A549 (cell line): ENCODE measurements at regions not wholly inside any gene's neighbourhood (a gene's known extent, or its start where the extent isn't known, plus 50 kb on each side); places are given as distances from the start of the nearest gene placed in this dataset.

Experiments used
- ESRRA ChIP-seq: fragments of 150-350 bp; IDR thresholded peaks from 2 replicates; pipeline ENCODE4 v1.6.1; 2014; ENCODE audit warnings: mild to moderate bottlenecking, low read length, borderline replicate concordance
- TF ChIP-seq, protein P1 (sequence below): fragments of >200 bp; sonication (Bioruptor Twin); formaldehyde crosslinking; IDR thresholded peaks from 3 replicates; pipeline ENCODE4 v1.5.1; 2016

DNA sequence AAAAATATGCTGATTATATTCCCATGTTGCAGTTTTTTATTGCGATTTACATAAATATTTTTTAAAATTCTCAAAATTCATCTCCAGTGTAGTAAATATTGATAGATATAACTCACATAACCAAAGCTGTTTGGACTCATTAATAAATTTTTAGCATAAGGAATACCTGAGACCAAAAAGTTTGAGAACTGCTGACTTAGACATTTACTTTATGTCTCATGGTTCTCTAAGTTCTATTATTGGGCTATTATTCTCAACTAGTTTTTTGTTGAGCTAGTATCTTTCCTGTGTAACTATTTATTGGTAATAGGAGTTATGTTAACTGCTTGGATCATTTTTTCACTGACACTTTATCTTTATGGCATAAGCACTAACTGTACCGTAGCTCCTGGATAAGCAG, 1069.6 kb downstream of the ADGRL2 start:
- TF ChIP-seq, protein P1, sequence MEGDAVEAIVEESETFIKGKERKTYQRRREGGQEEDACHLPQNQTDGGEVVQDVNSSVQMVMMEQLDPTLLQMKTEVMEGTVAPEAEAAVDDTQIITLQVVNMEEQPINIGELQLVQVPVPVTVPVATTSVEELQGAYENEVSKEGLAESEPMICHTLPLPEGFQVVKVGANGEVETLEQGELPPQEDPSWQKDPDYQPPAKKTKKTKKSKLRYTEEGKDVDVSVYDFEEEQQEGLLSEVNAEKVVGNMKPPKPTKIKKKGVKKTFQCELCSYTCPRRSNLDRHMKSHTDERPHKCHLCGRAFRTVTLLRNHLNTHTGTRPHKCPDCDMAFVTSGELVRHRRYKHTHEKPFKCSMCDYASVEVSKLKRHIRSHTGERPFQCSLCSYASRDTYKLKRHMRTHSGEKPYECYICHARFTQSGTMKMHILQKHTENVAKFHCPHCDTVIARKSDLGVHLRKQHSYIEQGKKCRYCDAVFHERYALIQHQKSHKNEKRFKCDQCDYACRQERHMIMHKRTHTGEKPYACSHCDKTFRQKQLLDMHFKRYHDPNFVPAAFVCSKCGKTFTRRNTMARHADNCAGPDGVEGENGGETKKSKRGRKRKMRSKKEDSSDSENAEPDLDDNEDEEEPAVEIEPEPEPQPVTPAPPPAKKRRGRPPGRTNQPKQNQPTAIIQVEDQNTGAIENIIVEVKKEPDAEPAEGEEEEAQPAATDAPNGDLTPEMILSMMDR = no peak
- no peak for TF ChIP-seq ESRRA
